PFSK-1 (cell line): ENCODE measurements at regions not wholly inside any gene's neighbourhood (a gene's known extent, or its start where the extent isn't known, plus 50 kb on each side); places are given as distances from the start of the nearest gene placed in this dataset.

ENCODE experiments used
- FOXP2 ChIP-seq: optimal IDR thresholded peaks from 2 replicates; pipeline ENCODE3; 2011; ENCODE audit warnings: borderline replicate concordance, control low read depth, inconsistent platforms; ENCODE audit not compliant: insufficient read depth; ENCODE audit errors: extremely low read length, extremely low read depth
- POLR2AphosphoS5 ChIP-seq: IDR thresholded peaks from 2 replicates; pipeline ENCODE4 v1.6.1; 2012; ENCODE audit warnings: low read depth, mild to moderate bottlenecking, control low read depth, low read length, moderate library complexity
- SIN3A ChIP-seq: IDR thresholded peaks from 2 replicates; pipeline ENCODE4 v1.6.1; 2012; ENCODE audit warnings: mild to moderate bottlenecking, low read length, moderate library complexity, borderline replicate concordance; ENCODE audit not compliant: insufficient read depth
- TAF1 ChIP-seq: IDR thresholded peaks from 2 replicates; pipeline ENCODE4 v1.6.1; 2012; ENCODE audit warnings: low read length, control low read depth, borderline replicate concordance; ENCODE audit not compliant: insufficient read depth
- TF ChIP-seq, protein P1 (sequence below), 2 experiments: IDR thresholded peaks; 2 replicates each; pipeline versions ENCODE4 v1.6.1 to v1.8.0; 2011 to 2012; ENCODE audit warnings: low read depth in 2 of 2, low read length in 2 of 2, control low read depth in 1 of 2, inconsistent platforms in 1 of 2, mild to moderate bottlenecking in 1 of 2, moderate library complexity in 1 of 2; ENCODE audit not compliant: insufficient read depth in 1 of 2

DNA sequence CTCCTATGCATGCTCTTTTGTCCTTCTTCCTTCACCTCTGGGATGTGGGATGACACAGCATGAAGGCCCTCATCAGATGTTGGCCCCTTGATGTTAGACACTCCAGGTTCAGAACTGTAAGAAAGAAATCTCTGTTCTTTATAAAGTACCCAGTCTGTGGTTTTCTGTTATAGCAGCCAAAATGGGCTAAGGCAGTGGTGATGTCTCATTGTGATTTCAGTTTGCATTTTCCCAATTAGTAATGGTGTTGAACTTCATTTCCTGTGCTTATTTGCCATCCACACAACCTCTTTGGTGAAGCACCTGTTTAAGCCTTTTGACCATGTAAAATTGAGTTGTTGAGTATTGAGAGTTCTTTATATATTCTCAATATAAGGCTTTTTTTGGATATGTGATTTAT lies 129.3 kb upstream of the C1orf174 start:
- TF ChIP-seq TAF1 (no peak), SIN3A (no peak), FOXP2 (no peak)

DNA sequence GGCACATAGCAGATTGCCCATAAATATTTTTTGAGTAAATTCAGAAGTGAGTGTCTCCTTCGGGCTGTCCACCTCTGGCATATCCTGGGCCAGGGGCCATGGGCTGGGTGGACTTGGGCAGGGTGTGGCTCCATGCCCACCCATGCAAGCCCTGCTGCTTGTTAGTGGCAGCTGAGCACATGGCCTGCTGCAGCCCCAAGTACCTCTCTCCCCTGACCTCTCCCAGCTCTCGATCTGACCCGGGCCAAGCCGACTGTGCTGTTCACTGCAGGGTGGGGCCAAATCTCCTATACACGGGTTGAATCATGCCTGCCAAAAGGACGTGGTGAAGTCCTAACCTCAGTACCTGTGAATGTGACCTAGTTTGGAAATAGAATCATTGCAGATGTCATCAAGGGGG lies 132.5 kb upstream of the C1orf174 start:
- TF ChIP-seq, protein P1, sequence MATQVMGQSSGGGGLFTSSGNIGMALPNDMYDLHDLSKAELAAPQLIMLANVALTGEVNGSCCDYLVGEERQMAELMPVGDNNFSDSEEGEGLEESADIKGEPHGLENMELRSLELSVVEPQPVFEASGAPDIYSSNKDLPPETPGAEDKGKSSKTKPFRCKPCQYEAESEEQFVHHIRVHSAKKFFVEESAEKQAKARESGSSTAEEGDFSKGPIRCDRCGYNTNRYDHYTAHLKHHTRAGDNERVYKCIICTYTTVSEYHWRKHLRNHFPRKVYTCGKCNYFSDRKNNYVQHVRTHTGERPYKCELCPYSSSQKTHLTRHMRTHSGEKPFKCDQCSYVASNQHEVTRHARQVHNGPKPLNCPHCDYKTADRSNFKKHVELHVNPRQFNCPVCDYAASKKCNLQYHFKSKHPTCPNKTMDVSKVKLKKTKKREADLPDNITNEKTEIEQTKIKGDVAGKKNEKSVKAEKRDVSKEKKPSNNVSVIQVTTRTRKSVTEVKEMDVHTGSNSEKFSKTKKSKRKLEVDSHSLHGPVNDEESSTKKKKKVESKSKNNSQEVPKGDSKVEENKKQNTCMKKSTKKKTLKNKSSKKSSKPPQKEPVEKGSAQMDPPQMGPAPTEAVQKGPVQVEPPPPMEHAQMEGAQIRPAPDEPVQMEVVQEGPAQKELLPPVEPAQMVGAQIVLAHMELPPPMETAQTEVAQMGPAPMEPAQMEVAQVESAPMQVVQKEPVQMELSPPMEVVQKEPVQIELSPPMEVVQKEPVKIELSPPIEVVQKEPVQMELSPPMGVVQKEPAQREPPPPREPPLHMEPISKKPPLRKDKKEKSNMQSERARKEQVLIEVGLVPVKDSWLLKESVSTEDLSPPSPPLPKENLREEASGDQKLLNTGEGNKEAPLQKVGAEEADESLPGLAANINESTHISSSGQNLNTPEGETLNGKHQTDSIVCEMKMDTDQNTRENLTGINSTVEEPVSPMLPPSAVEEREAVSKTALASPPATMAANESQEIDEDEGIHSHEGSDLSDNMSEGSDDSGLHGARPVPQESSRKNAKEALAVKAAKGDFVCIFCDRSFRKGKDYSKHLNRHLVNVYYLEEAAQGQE (IDR thresholded peaks at IDR 0.05; ENCODE audit: insufficient read depth in 1 of 2, low read depth in 2 of 2, low read length in 2 of 2): no peak
- TF ChIP-seq TAF1 (no peak), SIN3A (no peak), FOXP2 (no peak), POLR2AphosphoS5 (no peak)

DNA sequence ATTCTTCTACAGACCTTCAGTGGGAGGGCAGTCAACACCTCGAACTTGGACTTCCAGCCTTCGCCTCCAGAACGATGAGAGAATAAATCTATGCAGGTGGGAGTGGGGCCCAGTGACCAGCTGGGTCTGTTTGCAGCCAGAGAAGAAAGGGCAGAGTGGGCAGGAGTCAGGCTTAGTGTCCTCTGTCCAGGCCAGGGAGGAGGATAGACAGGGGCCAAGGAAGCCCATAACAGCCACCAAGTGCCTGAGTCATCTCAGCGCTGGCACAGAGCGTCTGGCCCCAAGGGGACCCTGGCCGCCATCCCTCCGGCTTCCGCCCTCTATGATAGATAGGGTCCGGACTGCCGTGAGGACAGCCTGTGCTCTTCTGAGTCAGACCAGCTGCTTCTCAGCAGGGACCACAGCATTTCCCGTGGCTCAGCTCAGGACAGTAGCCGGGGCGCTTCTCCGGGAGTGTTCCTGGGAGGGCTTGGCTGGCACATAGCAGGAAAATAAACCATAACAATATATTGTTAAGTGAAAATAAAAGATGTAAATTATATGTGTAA lies 133.1 kb upstream of the C1orf174 start:
- TF ChIP-seq FOXP2: no peak
- TF ChIP-seq POLR2AphosphoS5: no peak
- TF ChIP-seq, protein P1 (IDR thresholded peaks at IDR 0.05; ENCODE audit: insufficient read depth in 1 of 2, low read depth in 2 of 2, low read length in 2 of 2): no peak
- TF ChIP-seq TAF1: no peak
- TF ChIP-seq SIN3A: no peak

DNA sequence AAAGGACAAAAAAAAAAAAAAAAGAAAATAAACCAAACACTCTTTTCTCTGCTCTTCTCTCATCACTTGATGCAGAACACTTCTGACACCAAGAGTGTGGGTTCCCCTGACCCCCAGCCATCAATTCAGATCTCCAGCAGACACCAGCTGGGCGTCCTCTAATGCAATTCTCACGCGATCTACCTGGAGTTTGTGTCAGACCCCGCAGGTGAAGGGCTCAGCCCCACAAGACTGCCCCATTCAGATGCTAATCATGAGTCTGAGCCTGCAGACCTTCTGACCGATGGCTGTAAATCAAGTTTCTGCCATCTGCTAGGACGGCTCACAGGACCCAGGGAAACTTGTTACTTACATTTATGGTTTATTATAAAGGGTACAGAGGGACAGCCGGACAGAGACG lies 133.6 kb upstream of the C1orf174 start:
- TF ChIP-seq, protein P1 (IDR thresholded peaks at IDR 0.05; ENCODE audit: insufficient read depth in 1 of 2, low read depth in 2 of 2, low read length in 2 of 2): no peak
- TF ChIP-seq TAF1 (no peak), SIN3A (no peak), FOXP2 (no peak), POLR2AphosphoS5 (no peak)

DNA sequence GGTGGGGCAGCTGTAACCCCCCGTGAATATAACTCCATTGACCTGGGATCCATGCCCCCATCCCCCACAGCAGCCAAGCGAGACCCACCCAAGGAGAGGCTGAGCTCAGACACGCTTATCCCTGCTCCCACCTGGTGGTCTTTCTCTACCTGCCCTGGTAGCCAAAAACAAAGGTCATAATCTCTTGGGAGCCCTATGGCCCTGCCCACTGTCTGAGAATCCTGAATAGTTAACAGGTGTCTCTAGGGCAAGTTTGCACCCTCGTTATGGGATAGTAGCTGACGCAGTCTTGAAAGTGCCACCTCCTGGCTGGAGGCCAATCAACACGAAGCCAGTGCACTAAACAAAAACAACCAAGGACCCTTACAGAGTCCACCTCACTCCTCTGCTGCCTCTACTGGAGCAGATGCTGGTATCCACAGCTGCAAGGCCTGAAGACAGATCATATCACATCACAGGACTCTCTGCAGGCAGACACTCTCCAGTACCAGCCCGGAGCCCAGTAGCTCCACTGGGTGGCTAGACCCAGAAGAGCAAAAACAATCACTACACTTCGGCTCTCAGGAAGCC lies 134.3 kb upstream of the C1orf174 start:
- TF ChIP-seq SIN3A (no peak), TAF1 (no peak), FOXP2 (no peak), POLR2AphosphoS5 (no peak)
- TF ChIP-seq, protein P1 (IDR thresholded peaks at IDR 0.05; ENCODE audit: insufficient read depth in 1 of 2, low read depth in 2 of 2, low read length in 2 of 2): no peak
